ENCODE measurements at regions not wholly inside any gene's neighbourhood (a gene's known extent, or its start where the extent isn't known, plus 50 kb on each side); places are given as distances from the start of the nearest gene placed in this dataset.

DNA sequence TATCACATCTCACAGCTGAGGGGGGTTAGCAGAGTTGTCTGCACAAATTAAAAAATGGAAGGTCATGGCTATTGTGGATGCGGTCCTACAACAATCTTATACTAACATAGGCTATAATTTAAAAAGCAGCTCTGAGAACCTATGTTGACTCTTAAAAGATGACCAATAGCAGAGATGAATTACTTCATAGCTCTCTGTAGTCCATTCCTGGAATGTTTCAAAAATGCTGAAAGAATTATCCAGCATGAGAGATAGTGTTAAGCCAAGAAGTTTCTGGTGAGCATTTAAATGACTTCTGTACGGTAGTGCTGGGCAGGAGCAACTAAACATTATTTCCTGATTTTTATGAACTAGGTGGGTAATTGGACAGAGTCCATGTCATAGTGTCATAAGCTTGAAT lies 218.2 kb upstream of the NUDT12 start:
- TF ChIP-seq, protein P1, sequence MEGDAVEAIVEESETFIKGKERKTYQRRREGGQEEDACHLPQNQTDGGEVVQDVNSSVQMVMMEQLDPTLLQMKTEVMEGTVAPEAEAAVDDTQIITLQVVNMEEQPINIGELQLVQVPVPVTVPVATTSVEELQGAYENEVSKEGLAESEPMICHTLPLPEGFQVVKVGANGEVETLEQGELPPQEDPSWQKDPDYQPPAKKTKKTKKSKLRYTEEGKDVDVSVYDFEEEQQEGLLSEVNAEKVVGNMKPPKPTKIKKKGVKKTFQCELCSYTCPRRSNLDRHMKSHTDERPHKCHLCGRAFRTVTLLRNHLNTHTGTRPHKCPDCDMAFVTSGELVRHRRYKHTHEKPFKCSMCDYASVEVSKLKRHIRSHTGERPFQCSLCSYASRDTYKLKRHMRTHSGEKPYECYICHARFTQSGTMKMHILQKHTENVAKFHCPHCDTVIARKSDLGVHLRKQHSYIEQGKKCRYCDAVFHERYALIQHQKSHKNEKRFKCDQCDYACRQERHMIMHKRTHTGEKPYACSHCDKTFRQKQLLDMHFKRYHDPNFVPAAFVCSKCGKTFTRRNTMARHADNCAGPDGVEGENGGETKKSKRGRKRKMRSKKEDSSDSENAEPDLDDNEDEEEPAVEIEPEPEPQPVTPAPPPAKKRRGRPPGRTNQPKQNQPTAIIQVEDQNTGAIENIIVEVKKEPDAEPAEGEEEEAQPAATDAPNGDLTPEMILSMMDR (optimal IDR thresholded peaks at IDR 0.05 in 1 of 3, IDR thresholded peaks at IDR 0.05 in 1 of 3, conservative IDR thresholded peaks at IDR 0.05 in 1 of 3; ENCODE audit: extremely low read depth in 1 of 3, insufficient read depth in 2 of 3, low read length in 3 of 3), result no peak
- no peak for TF ChIP-seq EZH2 (IDR thresholded peaks at IDR 0.05; ENCODE audit: low read length)
